HAP-1 (cell line): ENCODE measurements at regions not wholly inside any gene's neighbourhood (a gene's known extent, or its start where the extent isn't known, plus 50 kb on each side); places are given as distances from the start of the nearest gene placed in this dataset.
A peak's percentile ranks its signal among the peaks of the same experiment; 100 is the strongest.
"Not testable (repeated sequence)": the region's sequence is repeated elsewhere in the genome, so short reads cannot be mapped to it uniquely, and the experiment has no call there.

ENCODE experiments used
- DNase-seq, 2 experiments: peaks; one replicate each; pipeline ENCODE4 v3.0.0-alpha.2; 2016 to 2020; ENCODE audit warnings: low spot score in 2 of 2
- H3K27me3 ChIP-seq: fragments of 250-450 bp; sonication (Bioruptor Pico); 2 replicates; pipeline ENCODE4 v1.5.1; 2020; ENCODE audit warnings: low read depth, mild to moderate bottlenecking, moderate library complexity
- H3K36me3 ChIP-seq: fragments of 250-450 bp; sonication (Bioruptor Pico); replicated peaks from 2 replicates; pipeline ENCODE4 v1.5.1; 2020; ENCODE audit warnings: mild to moderate bottlenecking
- H3K4me1 ChIP-seq: fragments of 250-450 bp; sonication (Bioruptor Pico); 2 replicates; pipeline ENCODE4 v1.5.1; 2020; ENCODE audit warnings: mild to moderate bottlenecking
- H3K4me3 ChIP-seq: fragments of 250-450 bp; sonication (Bioruptor Pico); 2 replicates; pipeline ENCODE4 v1.5.1; 2020; ENCODE audit warnings: mild to moderate bottlenecking, moderate library complexity
- H3K9me3 ChIP-seq: fragments of 250-450 bp; sonication (Bioruptor Pico); 2 replicates; pipeline ENCODE4 v1.5.1; 2020; ENCODE audit warnings: mild to moderate bottlenecking, moderate library complexity
- in situ Hi-C: fragments of 300-500 bp; cut with MboI; formaldehyde crosslinking; loops from 3 replicates; pipeline ENCODE4 v1.14.3; 2020; ENCODE audit warnings: low sequenced_read_pairs, inconsistent platforms, mixed read lengths

GRCh38 chrX:46180258-46180687 lies 364.9 kb downstream of the ZNF674 start:
- peak; percentile 81 to 86 for DNase-seq
- H3K4me1 ChIP-seq = peaks cover 16% of the 10 kb centered on the region
- no peaks in the 10 kb centered on the region for H3K36me3 ChIP-seq
- no peaks in the 10 kb centered on the region for H3K27me3 ChIP-seq
- in situ Hi-C loops = no loop called here
- H3K9me3 ChIP-seq = no peaks in the 10 kb centered on the region
- H3K4me3 ChIP-seq = peak overlapping the region; percentile 7

GRCh38 chrX:46179748-46180147 lies 365.5 kb downstream of the ZNF674 start:
- DNase-seq = no peak
- Histone ChIP-seq H3K4me3 (no peak overlapping the region), H3K4me1 (peaks cover 16% of the 10 kb centered on the region), H3K36me3 (no peaks in the 10 kb centered on the region), H3K27me3 (no peaks in the 10 kb centered on the region), H3K9me3 (no peaks in the 10 kb centered on the region)
- in situ Hi-C loops = no loop called here

- Histone ChIP-seq H3K4me3 (no peak overlapping the region), H3K36me3 (no peaks in the 10 kb centered on the region), H3K9me3 (no peaks in the 10 kb centered on the region), H3K4me1 (peaks cover 16% of the 10 kb centered on the region), H3K27me3 (no peaks in the 10 kb centered on the region)
- DNase-seq = no peak
- in situ Hi-C loops = no loop called here
Observed at GRCh38 chrX:46178763-46179162, 366.5 kb downstream of the ZNF674 start.

- Histone ChIP-seq H3K4me1 (no peaks in the 10 kb centered on the region), H3K27me3 (no peaks in the 10 kb centered on the region), H3K9me3 (no peaks in the 10 kb centered on the region), H3K36me3 (no peaks in the 10 kb centered on the region), H3K4me3 (no peak overlapping the region)
- in situ Hi-C loops = no loop called here
- no peak for DNase-seq
Observed at GRCh38 chrX:46173159-46173558, 372.1 kb downstream of the ZNF674 start.

- H3K4me3 ChIP-seq, H3K9me3 ChIP-seq, H3K4me1 ChIP-seq, H3K27me3 ChIP-seq, H3K36me3 ChIP-seq, in situ Hi-C loops: not testable (repeated sequence)
- peak in 1 of 2 experiments; percentile 34 for DNase-seq
Observed at GRCh38 chrX:46171457-46171856, 373.8 kb downstream of the ZNF674 start.

GRCh38 chrX:46169808-46170207 lies 375.4 kb downstream of the ZNF674 start:
- Histone ChIP-seq H3K9me3 (no peaks in the 10 kb centered on the region), H3K4me3 (no peak overlapping the region), H3K4me1 (no peaks in the 10 kb centered on the region), H3K36me3 (no peaks in the 10 kb centered on the region), H3K27me3 (no peaks in the 10 kb centered on the region)
- no peak for DNase-seq
- in situ Hi-C loops = no loop called here

- H3K36me3 ChIP-seq = no peaks in the 10 kb centered on the region
- no peak overlapping the region for H3K4me3 ChIP-seq
- no peaks in the 10 kb centered on the region for H3K9me3 ChIP-seq
- in situ Hi-C loops = no loop called here
- no peaks in the 10 kb centered on the region for H3K27me3 ChIP-seq
- H3K4me1 ChIP-seq = no peaks in the 10 kb centered on the region
- DNase-seq = no peak
Observed at GRCh38 chrX:46168254-46168653, 377.0 kb downstream of the ZNF674 start.

- Histone ChIP-seq H3K4me3 (no peak overlapping the region), H3K4me1 (no peaks in the 10 kb centered on the region), H3K27me3 (no peaks in the 10 kb centered on the region), H3K36me3 (no peaks in the 10 kb centered on the region), H3K9me3 (no peaks in the 10 kb centered on the region)
- no peak for DNase-seq
- in situ Hi-C loops = no loop called here
Observed at GRCh38 chrX:46165866-46166265, 379.4 kb downstream of the ZNF674 start.

GRCh38 chrX:46165411-46165810 lies 379.8 kb downstream of the ZNF674 start:
- Histone ChIP-seq H3K4me1 (no peaks in the 10 kb centered on the region), H3K4me3 (no peak overlapping the region), H3K27me3 (no peaks in the 10 kb centered on the region), H3K36me3 (no peaks in the 10 kb centered on the region), H3K9me3 (no peaks in the 10 kb centered on the region)
- in situ Hi-C loops = no loop called here
- no peak for DNase-seq

GRCh38 chrX:46152756-46153155 lies 392.5 kb downstream of the ZNF674 start:
- Histone ChIP-seq H3K9me3 (no peaks in the 10 kb centered on the region), H3K36me3 (no peaks in the 10 kb centered on the region), H3K4me3 (no peak overlapping the region), H3K4me1 (0 out of 2 replicates have a peak, but pooled peaks cover 4% of the 10 kb centered on the region), H3K27me3 (no peaks in the 10 kb centered on the region)
- in situ Hi-C loops = no loop called here
- no peak for DNase-seq

- in situ Hi-C loops, DNase-seq, H3K27me3 ChIP-seq, H3K9me3 ChIP-seq, H3K36me3 ChIP-seq, H3K4me3 ChIP-seq, H3K4me1 ChIP-seq: not testable (repeated sequence)
Observed at GRCh38 chrX:46151332-46151731, 393.9 kb downstream of the ZNF674 start.

- DNase-seq = no peak
- Histone ChIP-seq H3K4me1 (peaks cover 10% of the 10 kb centered on the region), H3K36me3 (no peaks in the 10 kb centered on the region), H3K27me3 (no peaks in the 10 kb centered on the region), H3K9me3 (no peaks in the 10 kb centered on the region), H3K4me3 (no peak overlapping the region)
- in situ Hi-C loops = no loop called here
Observed at GRCh38 chrX:46144566-46144965, 400.7 kb downstream of the ZNF674 start.

- in situ Hi-C loops = no loop called here
- DNase-seq = no peak
- Histone ChIP-seq H3K4me3 (no peak overlapping the region), H3K27me3 (no peaks in the 10 kb centered on the region), H3K36me3 (no peaks in the 10 kb centered on the region), H3K4me1 (peaks cover 6% of the 10 kb centered on the region), H3K9me3 (no peaks in the 10 kb centered on the region)
Observed at GRCh38 chrX:46140272-46140671, 404.9 kb downstream of the ZNF674 start.

GRCh38 chrX:46130247-46130646 lies 415.0 kb downstream of the ZNF674 start:
- Histone ChIP-seq H3K9me3 (no peaks in the 10 kb centered on the region), H3K4me3 (no peak overlapping the region), H3K4me1 (no peaks in the 10 kb centered on the region), H3K27me3 (no peaks in the 10 kb centered on the region), H3K36me3 (no peaks in the 10 kb centered on the region)
- DNase-seq = no peak
- in situ Hi-C loops = no loop called here

- H3K36me3 ChIP-seq = no peaks in the 10 kb centered on the region
- no peaks in the 10 kb centered on the region for H3K9me3 ChIP-seq
- H3K4me3 ChIP-seq = no peak overlapping the region
- DNase-seq = no peak
- no peaks in the 10 kb centered on the region for H3K27me3 ChIP-seq
- in situ Hi-C loops = no loop called here
- H3K4me1 ChIP-seq = no peaks in the 10 kb centered on the region
Observed at GRCh38 chrX:46125111-46125510, 420.1 kb downstream of the ZNF674 start.
